HepG2 (cell line): ENCODE measurements at regions not wholly inside any gene's neighbourhood (a gene's known extent, or its start where the extent isn't known, plus 50 kb on each side); places are given as distances from the start of the nearest gene placed in this dataset.

Source experiments
- ATAC-seq: fragments of 200-7000 bp; cut with Tn5 transposase; 3 replicates; pipeline ENCODE4 v1.9.1; 2020; ENCODE audit warnings: mild to moderate bottlenecking, moderate library complexity
- BruUV-seq: library from RNA; stranded (reverse); fragments of 400-500 nt; replicated peaks from 2 replicates; lab custom pipeline; 2021; lab: Mats Ljungman, UMichigan
- CTCF ChIA-PET: fragments of 300-600 bp; formaldehyde crosslinking; extraction: SDS; loops from one replicate; lab custom pipeline; 2021; ENCODE audit warnings: low total read pairs, inconsistent platforms, low intra/inter-chr PET ratio; lab: Yijun Ruan, JAX
- POLR2A ChIA-PET: fragments of 350-600 bp; sonication (Branson Sonifier 250); formaldehyde crosslinking; loops from one replicate; lab custom pipeline; 2020; ENCODE audit warnings: antibody characterized with exemption, inconsistent platforms; lab: Yijun Ruan, JAX
- DNase-seq: peaks from one replicate; pipeline ENCODE4 v3.0.0-alpha.2; 2015; ENCODE audit warnings: low spot score
- FAIRE-seq: peaks from 3 replicates; lab custom pipeline; 2011; peaks lifted over from hg19 to GRCh38; lab: Jason Lieb, UNC
- H2AFZ ChIP-seq: one replicate; pipeline ENCODE4 v1.6.1; 2011; ENCODE audit warnings: low read length, inconsistent platforms
- H3K27ac ChIP-seq: fragments of 300-600 bp; 3 replicates; pipeline ENCODE4 v1.8.0; 2011; ENCODE audit warnings: mixed run types, mild to moderate bottlenecking, mixed read lengths, low read length, inconsistent platforms; ENCODE audit not compliant: insufficient read depth; ENCODE audit errors: extremely low read length
- H3K27me3 ChIP-seq, 2 experiments: fragments of 200-600 bp in 1 of 2; 2 replicates in 1 of 2; 3 replicates in 1 of 2; pipeline versions ENCODE4 v1.6.0 to v1.8.0; 2011; ENCODE audit warnings: low read length in 2 of 2, mild to moderate bottlenecking in 2 of 2, moderate library complexity in 2 of 2, inconsistent platforms in 1 of 2; ENCODE audit not compliant: insufficient read depth in 2 of 2, control insufficient read depth in 1 of 2
- H3K36me3 ChIP-seq, 2 experiments: fragments of 200-600 bp in 1 of 2; replicated peaks in 1 of 2; 2 replicates in 1 of 2; 3 replicates in 1 of 2; pipeline versions ENCODE4 v1.5.1 to v1.8.0; 2011; ENCODE audit warnings: low read length in 2 of 2, inconsistent platforms in 1 of 2; ENCODE audit not compliant: insufficient read depth in 2 of 2, control insufficient read depth in 1 of 2
- H3K4me1 ChIP-seq: 2 replicates; pipeline ENCODE4 v1.5.1; 2012; ENCODE audit warnings: low read length, inconsistent platforms; ENCODE audit not compliant: insufficient read depth
- H3K4me2 ChIP-seq: 2 replicates; pipeline ENCODE4 v1.6.0; 2011; ENCODE audit warnings: low read depth, low read length, inconsistent platforms
- H3K4me3 ChIP-seq, 3 experiments: fragments of 200-600 bp in 1 of 3; sonication (generic), shearing (Covaris generic) in 1 of 3; replicated peaks in 1 of 3; 2 replicates each; pipeline ENCODE4 v1.5.1; 2011 to 2016; ENCODE audit warnings: low read length in 3 of 3, inconsistent platforms in 2 of 3, low read depth in 2 of 3, mild to moderate bottlenecking in 2 of 3, control low read depth in 1 of 3, mixed read lengths in 1 of 3; ENCODE audit not compliant: insufficient read depth in 1 of 3
- H3K79me2 ChIP-seq: one replicate; pipeline ENCODE4 v1.6.1; 2011; ENCODE audit warnings: low read length, inconsistent platforms; ENCODE audit not compliant: insufficient read depth
- H3K9ac ChIP-seq: 2 replicates; pipeline ENCODE4 v1.6.0; 2011; ENCODE audit warnings: mild to moderate bottlenecking, low read depth, low read length, inconsistent platforms; ENCODE audit not compliant: insufficient read depth
- H3K9me3 ChIP-seq: 2 replicates; pipeline ENCODE4 v1.5.1; 2012; ENCODE audit warnings: mild to moderate bottlenecking, low read length
- H4K20me1 ChIP-seq: 2 replicates; pipeline ENCODE4 v1.6.0; 2011; ENCODE audit warnings: inconsistent platforms, mild to moderate bottlenecking, low read length, moderate library complexity; ENCODE audit not compliant: insufficient read depth
- CAMTA2 ChIP-seq: sonication (generic); formaldehyde crosslinking; IDR thresholded peaks from 2 replicates; pipeline ENCODE4 v1.4.0; 2020; ENCODE audit warnings: mild to moderate bottlenecking, missing genetic modification reagents, borderline replicate concordance
- IKZF1 ChIP-seq: fragments of 450-650 bp; IDR thresholded peaks from 2 replicates; pipeline ENCODE4 v1.7.1; 2016
- KLF15 ChIP-seq: sonication (generic); formaldehyde crosslinking; IDR thresholded peaks from 2 replicates; pipeline ENCODE4 v1.8.1; 2023; ENCODE audit warnings: borderline replicate concordance, mild to moderate bottlenecking, inconsistent platforms, missing genetic modification reagents, mixed read lengths
- PHF8 ChIP-seq: sonication (generic); formaldehyde crosslinking; IDR thresholded peaks from 2 replicates; pipeline ENCODE4 v1.5.0; 2020; ENCODE audit warnings: missing genetic modification reagents
- POLR2A ChIP-seq, 2 experiments: IDR thresholded peaks; 2 replicates each; pipeline ENCODE4 v1.6.1; 2011; ENCODE audit warnings: low read depth in 2 of 2, low read length in 2 of 2, mild to moderate bottlenecking in 1 of 2, moderate library complexity in 1 of 2; ENCODE audit not compliant: insufficient read depth in 1 of 2
- SMAD9 ChIP-seq: sonication (generic); formaldehyde crosslinking; IDR thresholded peaks from 2 replicates; pipeline ENCODE4 v1.5.1; 2020; ENCODE audit warnings: mild to moderate bottlenecking, missing genetic modification reagents
- ZNF574 ChIP-seq: sonication (generic); formaldehyde crosslinking; IDR thresholded peaks from 2 replicates; pipeline ENCODE4 v1.4.0; 2020; ENCODE audit warnings: missing genetic modification reagents
- ZNF780A ChIP-seq: sonication (generic); formaldehyde crosslinking; IDR thresholded peaks from 2 replicates; pipeline ENCODE4 v1.8.0; 2022; ENCODE audit warnings: mild to moderate bottlenecking, missing genetic modification reagents, moderate library complexity
- ZSCAN20 ChIP-seq: sonication (generic); formaldehyde crosslinking; IDR thresholded peaks from 2 replicates; pipeline ENCODE4 v1.4.0; 2020; ENCODE audit warnings: missing genetic modification reagents, mild to moderate bottlenecking, borderline replicate concordance
- WGBS: methylation state at CpG from one replicate; pipeline ENCODE4 v1.1.6; 2017; ENCODE audit warnings: low lambda C conversion rate; 5-methylcytosine and 5-hydroxymethylcytosine counted together
- in situ Hi-C: cut with HindIII; loops from 2 replicates; pipeline ENCODE4 v1.10.0; 2017; ENCODE audit warnings: low pct_unique_long_range_greater_than_20kb; ENCODE audit not compliant: extremely low pct_ligation_motif_present
- intact Hi-C: fragments of 100-400 bp; cut with micrococcal nuclease; formaldehyde crosslinking; loops from one replicate; pipeline ENCODE4 v1.10.0; 2022; ENCODE audit not compliant: unreplicated experiment

DNA sequence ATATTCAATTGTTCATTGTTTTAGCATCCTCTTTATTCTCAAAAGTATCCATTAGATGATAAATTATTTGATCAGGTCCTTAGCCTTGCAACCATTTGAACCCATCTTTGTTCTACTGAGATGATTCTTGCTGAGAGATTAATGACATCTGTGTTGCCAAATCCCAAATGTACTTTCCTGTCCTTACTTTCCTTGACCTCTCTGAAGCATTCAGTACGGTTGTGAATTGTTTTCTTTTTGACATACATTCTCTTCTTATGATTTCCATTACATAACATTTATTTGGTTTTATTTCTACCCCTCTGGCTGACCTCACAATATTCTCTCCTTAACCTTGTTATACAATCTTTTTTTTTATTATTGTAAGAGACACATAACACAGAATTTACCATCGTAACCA is 1058.6 kb upstream of the CNTNAP5 start:
- DNase-seq (no peak), ATAC-seq (no peak), FAIRE-seq (no peak)
- H3K27me3 ChIP-seq = no peaks in the 10 kb centered on the region
- no peaks in the 10 kb centered on the region for H3K4me1 ChIP-seq
- no peak overlapping the region for H2AFZ ChIP-seq
- ChIA-PET CTCF (no interaction called here), POLR2A (no interaction called here)
- H3K4me2 ChIP-seq = no peak overlapping the region
- TF ChIP-seq POLR2A (IDR thresholded peaks at IDR 0.05; ENCODE audit: insufficient read depth in 1 of 2, low read depth in 2 of 2, low read length in 2 of 2) (no peak), IKZF1 (no peak), SMAD9 (no peak), CAMTA2 (CRISPR knock-in tag) (no peak), PHF8 (no peak), ZSCAN20 (CRISPR knock-in tag) (no peak), ZNF574 (CRISPR knock-in tag) (no peak), KLF15 (CRISPR knock-in tag) (no peak), ZNF780A (CRISPR knock-in tag) (no peak)
- intact Hi-C loops = no loop called here
- H3K9me3 ChIP-seq = peaks cover 61% of the 10 kb centered on the region
- H3K9ac ChIP-seq = no peak overlapping the region
- no peak overlapping the region for H3K27ac ChIP-seq
- no TSS peak for BruUV-seq
- 13% methylated on average over 2 of the region's 2 CpGs for WGBS
- H3K79me2 ChIP-seq = no peaks in the 10 kb centered on the region
- no peaks in the 10 kb centered on the region for H3K36me3 ChIP-seq
- H4K20me1 ChIP-seq = no peaks in the 10 kb centered on the region
- in situ Hi-C loops = no loop called here
- H3K4me3 ChIP-seq = no peak overlapping the region
